GM19468 (cell line): ENCODE measurements at regions not wholly inside any gene's neighbourhood (a gene's known extent, or its start where the extent isn't known, plus 50 kb on each side); places are given as distances from the start of the nearest gene placed in this dataset.
A peak's percentile ranks its signal among the peaks of the same experiment; 100 is the strongest.

ENCODE experiments used
- ATAC-seq: cut with Tn5 transposase; IDR thresholded peaks from one replicate; pipeline ENCODE4 v1.9.1; 2021; ENCODE audit warnings: mild to moderate bottlenecking, moderate library complexity, moderate number of reproducible peaks; ENCODE audit not compliant: unreplicated experiment; ENCODE audit errors: extremely low read depth

DNA sequence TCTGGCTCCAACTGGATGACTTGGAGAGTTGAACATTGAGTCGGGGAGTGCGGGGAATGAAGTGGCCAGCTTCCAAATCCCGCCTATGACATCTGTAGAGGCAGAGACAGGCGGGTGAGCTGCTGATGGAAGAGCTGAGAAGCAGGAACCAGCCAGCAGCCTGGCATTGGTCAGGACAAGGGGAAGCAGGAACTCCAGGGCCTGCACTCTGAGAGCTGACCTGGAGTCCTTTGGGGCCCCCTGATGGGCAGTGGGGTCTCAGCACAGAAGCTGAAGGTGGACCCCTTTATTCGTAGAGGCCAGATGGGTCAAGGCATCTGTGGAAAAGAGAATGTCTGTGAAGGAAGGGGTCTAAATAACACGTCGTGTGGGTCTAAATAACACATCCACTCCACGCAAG lies 57.0 kb downstream of the SEC61G start:
- ATAC-seq: no peak

DNA sequence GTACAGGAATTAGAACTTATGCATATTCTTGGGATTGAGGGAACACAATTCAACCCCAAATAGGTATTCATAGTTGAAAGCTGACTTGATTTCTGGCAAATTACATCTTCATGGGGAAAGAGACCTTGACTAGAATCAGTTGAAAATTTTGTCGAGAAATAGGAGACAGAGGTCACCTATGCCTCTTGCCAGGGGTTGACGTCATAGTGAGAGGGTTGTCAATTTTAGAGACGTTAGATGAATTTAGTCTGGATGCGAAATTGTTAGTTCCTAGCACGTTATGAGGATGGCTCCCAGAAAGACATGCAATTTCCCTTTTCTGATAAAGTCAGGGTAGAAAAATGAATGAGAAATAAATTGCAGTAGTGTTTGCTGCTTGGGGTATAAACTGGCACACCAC lies 59.3 kb downstream of the SEC61G start:
- ATAC-seq: no peak

DNA sequence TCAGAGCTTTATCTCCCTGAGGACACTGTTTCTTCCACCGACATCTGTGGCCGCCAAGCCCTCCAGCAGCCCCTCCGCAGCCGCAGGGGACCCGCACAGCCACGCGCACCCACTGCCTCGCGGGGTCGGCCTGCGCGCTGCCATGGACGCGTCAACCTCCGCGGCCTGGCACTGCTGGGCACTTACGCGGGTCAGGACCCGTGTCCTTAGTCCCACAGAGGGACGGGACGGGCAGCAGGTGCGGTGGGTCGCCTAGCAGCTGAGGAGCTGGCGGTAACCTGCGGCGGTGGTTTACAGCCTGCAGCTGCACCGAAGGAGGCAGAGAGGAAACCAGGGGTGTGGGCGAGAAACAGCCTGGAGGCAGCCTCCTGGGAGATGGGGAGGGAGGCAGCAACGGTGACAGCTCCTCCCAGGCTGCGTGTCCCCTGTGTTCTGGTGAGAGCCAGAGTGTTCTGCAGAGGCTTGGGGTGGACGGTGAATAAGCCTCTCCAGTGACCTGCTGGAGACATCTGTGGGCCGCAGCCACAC lies 61.3 kb downstream of the SEC61G start:
- ATAC-seq: no peak

DNA sequence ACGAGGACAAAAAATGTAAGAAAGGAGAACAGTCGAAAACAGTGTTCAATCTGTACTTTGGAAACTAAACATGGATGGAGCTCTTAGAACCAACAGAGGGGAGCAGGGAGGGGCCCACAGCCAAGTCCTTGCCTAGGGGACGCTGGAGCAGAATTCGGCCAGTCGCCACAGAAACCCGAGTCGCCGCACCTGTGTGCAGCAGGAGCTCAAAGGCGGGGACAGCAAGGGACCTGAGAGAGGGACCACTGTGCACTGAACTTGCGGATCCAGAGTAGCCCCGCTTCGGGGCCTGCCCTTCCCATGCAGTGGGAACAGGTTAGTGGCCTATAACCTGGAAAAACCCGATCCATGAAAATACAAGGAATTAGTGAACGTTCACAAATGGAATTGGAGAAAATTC lies 68.1 kb downstream of the SEC61G start:
- ATAC-seq: no peak

DNA sequence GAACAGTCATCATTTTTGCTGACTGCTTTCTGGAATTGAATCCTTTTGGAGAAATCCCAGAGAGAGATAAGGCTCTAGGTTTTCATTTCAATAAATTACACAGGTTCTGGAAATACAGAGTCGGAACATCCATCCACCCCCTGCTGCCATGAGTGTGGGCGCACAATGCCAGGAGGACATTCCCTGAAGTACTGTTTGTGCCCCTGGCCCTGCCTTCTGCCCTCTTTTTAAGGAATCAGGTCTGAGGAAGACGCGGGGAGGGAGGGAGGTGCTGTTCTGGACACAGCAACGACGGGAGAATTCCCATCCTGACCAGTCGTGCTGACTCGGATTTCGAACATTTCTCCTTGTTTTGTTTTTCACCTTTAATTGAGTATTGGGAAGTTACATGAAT lies 69.0 kb downstream of the SEC61G start:
- ATAC-seq: no peak

DNA sequence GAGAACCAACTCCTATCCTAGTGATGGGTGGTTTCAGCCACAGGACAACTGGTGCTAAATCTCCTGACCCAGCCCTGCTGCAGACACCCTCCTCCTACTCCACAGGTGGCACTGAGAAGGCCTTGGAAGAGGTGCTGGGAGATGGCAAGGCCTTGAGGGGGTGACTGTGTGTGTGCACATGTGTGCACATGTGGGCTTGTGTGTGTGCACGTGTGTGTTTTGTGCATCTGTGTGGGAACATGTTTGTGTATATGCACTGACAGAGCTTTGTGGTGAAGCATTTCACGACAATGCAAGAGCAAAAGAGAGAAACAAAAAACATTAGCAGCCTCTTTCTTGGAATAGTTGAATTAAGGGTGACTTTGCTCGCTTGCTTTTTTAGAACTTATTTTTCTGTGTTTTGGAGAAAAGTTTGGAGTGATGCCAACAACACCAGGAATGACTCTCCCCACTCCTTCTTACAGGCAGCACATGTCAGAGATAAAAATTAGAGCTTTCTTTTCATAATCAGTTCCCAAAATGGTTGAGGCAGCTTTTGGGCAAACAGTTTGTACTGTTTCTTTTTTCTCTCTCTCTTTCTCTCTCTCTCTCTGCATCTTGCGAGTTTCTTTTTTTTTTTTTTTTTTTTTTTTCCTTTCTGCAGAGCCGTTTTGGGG lies 69.5 kb downstream of the SEC61G start:
- ATAC-seq: no peak

DNA sequence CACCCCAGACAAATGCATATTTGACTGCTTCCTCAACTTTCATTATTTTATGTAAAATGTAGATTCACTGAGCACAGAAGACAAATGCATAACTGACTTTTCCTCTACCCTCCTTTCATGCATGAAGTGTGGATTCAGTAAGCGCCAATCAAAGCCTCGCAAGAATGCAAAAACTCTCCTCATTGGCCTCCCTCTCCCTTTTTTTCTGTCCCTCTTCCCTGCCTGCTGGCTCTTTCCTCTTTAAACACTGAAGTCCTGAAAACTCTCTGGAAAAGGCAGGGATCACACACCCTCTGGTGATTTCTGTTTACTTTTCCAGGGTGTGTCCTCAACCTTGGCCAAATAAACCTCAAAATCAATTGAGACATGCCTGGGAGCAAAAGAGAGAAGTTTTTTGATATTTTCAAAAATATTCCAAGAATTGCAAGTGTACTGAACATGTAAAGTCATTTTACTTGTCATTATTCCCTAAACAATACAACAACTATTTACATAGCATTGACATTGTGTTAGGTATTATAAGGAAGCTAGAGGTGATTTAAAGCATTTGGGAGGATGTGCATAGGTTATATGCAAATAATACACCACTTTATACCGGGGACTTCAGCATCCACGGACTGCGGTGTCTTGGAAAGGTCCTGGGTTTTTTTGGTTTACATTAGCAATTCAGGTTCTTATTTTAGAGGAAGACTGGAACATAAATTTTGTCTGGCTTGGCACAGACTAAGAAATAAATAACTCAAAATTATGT lies 71.4 kb downstream of the SEC61G start:
- no peak for ATAC-seq

DNA sequence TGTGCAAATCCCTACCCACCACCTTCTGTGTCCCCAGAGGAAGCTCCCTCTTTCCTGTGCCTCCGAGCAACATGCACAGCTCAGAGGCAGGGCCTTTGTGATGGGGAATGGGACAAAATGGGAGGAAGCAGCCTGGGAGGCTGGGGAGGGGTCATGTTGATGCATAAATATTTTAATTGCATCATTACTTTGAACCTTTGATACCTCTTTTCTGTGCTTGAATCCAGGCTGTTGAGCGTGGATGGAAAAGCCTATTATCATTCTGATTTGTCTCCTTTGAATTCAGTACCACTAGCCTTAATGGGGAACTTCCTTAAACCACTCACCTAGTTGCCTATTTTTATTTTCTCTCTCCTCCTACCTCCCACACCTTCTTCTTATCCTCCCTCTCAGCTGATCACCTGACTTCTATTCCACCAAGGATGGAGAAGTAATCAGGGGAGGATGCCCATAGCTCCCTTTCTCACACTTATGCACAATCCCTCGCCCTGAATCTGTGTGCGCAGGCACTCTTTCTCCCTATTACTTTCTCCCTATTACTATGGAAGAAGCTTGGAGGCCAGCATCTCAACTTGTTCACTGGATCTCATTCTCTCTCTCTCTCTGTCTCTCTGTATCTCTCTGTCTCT lies 78.5 kb downstream of the SEC61G start:
- no peak for ATAC-seq

DNA sequence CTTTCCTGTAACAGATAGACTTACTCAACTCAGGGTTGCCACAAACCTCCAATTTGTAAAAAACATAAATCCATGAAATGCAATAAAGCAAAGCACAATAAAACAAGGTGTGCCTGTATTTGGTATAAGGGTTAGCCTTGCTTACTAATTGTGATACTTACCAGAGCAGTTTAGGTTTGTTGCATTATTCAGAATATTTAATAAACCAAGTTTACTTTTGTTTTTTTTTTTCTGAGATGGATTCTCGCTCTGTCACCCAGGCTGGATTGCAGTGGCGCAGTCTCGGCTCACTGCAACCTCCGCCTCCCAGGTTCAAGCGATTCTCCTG lies 79.6 kb downstream of the SEC61G start:
- no peak for ATAC-seq

DNA sequence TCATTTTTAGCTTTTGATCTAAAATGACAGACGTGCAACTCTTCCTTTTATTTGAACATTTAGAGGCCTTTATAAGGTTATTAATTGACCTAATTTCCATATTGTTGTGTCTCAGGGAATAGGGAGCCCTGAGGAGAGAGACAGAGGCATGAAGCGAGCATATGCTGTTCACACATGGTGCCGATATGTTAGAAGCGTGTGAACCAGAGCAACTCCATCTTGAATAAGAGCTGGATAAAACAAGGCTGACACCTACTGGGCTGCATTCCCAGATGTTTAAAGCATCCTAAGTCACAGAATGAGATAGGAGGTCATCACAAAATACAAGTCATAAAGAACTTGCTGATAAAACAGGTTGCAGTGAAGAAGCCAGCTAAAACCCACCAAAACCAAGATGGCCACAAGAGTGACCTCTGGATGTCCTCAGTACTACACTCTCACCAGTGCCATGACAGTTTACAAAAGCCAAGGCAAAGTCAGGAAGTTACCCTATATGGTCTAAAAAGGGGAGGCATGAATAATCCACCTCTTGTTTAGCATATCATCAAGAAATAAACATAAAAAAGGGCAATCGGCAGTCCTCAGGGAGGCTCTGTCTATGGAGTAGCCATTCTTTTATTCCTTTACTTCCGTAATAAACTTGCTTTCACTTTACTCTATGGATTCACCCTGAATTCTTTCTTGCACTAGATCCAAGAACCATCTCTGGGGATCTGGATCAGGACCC lies 80.1 kb downstream of the SEC61G start:
- ATAC-seq: no peak

DNA sequence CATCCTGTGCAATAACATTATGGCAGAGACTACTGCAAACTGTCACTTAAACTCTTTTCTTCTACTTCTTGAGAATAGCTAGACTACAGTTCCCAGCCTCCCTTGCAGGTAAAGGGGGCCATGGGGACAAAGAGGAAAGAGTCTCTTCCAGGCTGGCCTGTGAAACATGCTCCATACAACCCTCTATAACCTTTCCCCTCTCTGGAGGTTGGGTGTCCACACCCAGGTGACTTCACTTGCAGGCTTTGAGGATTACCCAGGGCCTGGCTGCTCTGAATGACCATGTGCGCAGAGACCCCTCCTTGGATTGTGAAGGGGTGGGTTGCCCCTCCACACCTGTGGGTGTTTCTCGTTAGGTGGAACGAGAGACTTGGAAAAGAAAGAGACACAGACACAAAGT lies 84.1 kb downstream of the SEC61G start:
- no peak for ATAC-seq

DNA sequence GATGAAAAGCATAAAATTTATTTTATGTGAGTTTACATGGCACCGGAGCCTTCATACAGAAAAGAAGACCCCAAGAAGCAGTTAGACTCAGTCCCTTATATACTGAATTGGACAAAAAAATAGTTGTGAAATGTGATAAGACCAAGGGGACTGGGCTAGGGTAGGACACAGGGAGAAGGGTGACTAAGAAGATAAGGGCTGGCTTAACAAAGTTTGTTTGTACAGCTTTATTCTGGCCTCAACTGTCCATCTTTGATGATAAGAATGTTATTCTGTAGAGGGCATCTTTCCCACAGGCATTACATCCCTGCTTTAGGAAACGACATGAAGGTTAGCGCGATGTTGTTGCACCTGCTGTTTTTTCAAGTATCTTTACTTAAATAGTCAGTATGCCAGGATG lies 86.5 kb downstream of the SEC61G start:
- no peak for ATAC-seq

DNA sequence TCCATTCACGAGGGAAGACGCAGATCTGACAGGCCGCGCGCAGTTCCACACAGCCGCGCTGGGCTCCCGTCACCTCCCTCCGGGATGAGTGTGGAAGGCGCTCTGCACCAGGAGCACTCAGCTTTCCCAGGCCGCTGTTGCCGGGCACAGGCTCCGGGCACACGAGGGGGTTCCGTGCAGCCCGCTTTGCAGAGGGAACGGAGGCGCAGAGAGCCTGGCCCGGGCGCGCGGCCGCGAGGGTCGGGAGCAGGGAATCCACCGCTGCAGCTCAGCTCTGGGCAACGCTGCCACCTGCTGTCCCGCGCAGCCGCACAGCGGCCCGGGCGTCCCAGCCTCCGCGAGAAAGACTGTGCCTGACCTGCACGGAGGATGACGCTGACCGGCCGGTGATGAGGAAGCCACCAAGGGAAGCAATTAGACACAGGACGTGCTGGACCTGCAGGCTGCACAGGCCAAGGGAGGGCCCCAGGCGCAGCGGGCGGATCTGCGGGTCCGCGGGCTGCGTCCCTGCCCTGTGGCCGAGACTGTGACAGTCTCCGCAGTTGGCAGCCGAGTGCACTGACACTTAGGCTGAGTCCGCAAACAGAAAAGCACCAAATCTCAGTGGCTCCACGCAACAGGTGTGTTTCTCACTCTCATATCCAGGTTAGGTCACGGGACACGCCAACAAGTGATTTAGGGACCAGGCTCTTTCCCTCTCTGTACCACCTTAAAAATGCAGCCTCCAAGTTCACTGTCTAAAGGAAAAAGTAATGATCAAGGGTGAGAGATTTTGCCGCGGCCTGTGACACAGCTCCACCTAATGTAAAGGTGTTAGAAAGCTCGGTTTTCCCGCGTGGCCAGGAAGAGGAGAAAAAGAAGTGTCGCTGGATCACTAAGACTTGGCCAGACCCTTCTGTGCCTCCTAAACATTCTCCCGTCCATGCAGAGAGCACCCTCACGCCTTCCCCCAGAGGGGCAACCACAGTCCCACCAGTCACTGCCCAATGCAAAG lies 94.5 kb downstream of the SEC61G start:
- ATAC-seq: peak; percentile 77

DNA sequence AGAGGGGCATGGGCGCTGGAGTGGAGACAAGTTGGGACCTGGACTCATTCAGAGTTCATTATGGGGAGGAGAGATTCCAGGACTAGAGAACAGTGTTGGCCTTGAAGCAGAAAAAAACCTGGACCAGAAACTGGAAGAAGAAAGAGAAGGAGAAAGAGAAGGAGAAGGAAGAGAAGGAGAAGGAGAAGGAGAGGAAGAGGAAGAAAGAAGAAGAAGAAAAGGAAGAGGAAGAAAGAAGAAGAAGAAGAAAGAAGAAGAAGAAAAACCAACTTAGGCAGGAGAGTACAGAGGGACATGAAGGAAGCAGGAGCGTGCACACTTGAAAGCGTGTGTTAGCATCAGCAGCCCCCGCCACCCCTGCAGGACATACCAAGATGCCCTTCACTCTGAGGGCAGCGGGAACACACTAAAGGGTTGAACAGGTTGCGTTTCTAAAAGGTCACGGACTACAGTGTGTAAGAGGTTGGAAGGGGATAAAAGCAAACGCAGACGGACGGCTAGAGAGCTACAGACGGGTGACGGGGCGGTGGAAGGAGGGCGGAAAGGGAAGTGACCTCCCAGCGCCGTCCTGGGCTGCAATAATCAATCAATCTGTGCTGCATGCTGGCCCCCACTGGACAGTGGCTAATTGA lies 95.3 kb downstream of the SEC61G start:
- ATAC-seq: no peak

DNA sequence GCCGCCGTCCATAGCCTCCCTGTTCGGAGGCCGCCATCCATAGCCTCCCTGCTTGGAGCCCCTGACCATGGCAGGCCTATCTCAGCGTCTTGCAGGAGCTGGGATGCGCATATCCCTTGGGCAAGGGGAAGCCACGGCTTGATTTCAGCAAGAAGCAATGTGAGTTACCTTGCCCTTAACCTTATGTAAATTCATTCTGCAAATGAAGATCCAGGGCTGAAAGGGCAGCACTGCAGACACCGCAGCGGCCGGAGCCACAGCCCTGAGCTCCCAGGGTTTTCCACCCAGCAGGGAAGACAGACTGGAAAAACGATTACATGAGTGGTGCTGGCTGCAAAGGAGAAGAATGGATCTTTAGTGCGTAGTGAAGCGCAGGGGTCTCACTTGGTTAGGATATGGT lies 95.8 kb downstream of the SEC61G start:
- ATAC-seq: no peak

DNA sequence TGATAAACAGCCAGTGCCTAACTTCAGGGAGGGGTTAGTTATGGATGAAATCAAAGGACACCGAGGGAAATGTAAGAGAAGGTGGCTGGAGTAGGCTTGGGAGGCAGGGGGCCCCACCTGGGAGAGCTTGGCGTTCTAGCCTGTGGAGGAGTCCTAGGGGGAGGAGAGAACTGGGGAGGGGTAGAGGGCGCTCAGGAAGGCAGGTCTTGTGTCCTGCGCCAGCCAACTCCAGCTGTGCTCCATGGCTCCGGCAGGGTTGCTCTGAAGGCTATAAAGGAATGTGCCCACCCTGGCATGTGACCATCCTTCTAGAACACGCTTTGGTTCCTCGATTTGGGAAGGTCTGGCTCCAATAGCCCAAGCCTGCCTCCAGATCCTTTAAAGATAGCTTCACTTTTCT lies 96.3 kb downstream of the SEC61G start:
- ATAC-seq: no peak

DNA sequence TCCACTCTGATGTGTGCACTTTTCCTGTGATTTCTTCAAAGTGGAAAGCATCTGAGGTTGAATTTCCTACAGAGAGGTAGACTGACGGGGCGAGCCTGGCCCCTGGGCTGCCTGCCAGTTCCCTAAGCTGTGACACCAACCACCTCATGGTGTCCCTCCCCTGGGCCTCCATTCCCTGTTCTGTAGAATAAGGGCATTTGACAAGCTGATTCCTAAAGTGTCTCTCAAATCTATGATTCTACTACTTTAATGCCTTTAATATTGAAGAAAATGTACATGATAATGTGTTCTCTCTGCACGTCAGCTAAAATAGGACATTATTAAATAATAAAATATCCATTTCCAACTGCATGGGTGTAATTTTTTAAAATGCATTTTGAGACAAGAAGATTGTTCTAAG lies 105.1 kb downstream of the SEC61G start:
- ATAC-seq: no peak

DNA sequence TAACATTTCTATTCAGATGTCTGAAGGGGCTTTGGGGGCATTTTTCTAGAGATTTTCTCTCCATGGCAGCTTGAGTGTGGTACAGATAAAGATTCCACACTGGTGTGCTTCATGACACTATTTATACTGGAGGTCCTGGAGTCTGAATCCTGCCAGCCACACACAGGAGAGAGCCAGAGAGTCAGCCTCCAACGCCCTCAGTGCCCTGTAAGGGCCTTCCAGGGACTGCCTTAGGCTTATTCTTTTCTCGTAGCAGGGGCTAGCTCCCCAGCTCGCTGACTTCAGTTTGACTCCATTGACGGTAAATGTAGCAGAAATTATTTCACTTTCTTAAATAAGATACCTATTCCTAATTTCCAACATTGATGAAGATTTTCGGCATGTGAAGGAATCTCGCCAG lies 100.9 kb downstream of the VSTM2A start:
- no peak for ATAC-seq

DNA sequence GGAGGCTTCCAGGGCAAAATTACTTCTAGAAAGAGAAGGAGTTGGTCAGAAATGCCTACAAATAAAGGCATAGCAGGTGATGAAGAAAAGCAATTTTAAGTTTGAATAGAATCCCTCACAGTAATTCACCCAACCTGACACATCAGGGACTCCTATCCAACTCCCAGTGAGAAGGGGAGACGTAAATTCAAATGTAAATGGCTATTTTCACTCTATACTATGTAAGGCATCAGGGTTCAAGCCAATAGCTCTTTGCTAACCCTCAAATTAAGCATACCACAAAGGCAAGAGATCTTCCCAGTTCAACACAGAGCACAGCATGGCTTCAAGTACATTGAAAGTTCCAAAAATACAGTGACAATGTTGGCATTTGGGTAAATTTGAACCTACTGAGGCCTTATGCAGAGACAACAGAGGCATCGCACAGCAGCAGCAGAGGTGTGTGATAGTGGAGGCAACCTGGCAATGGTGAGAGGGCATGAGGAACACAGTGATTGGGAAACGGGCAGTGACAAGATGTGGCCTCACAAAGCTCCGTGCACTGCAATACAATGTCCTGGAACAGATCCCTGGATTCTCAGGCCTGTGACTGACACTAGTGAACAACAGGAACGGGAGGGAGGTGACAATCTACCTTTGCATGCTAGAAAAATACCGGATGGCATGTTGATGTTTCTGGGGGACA lies 95.7 kb downstream of the VSTM2A start:
- no peak for ATAC-seq
